ENCODE measurements at regions not wholly inside any gene's neighbourhood (a gene's known extent, or its start where the extent isn't known, plus 50 kb on each side); places are given as distances from the start of the nearest gene placed in this dataset.
A peak's percentile ranks its signal among the peaks of the same experiment; 100 is the strongest.

GRCh38 chr21:35366394-35367080 is 317.4 kb upstream of the RUNX1 start:
- peak; percentile 62 for DNase-seq (ENCODE audit: low spot score)

GRCh38 chr21:35363458-35363857 is 314.4 kb upstream of the RUNX1 start:
- no peak for DNase-seq (ENCODE audit: low spot score)

- no peak for DNase-seq (ENCODE audit: low spot score)
Measured at GRCh38 chr21:35361988-35362387, 312.9 kb upstream of the RUNX1 start.

GRCh38 chr21:35360870-35361570 is 311.9 kb upstream of the RUNX1 start:
- DNase-seq (ENCODE audit: low spot score): no peak

- DNase-seq (ENCODE audit: low spot score): no peak
Measured at GRCh38 chr21:35359076-35359475, 310.0 kb upstream of the RUNX1 start.

GRCh38 chr21:35358008-35358407 is 308.9 kb upstream of the RUNX1 start:
- DNase-seq (ENCODE audit: low spot score): no peak

GRCh38 chr21:35357041-35357780 is 308.1 kb upstream of the RUNX1 start:
- no peak for DNase-seq (ENCODE audit: low spot score)

GRCh38 chr21:35354078-35354477 is 305.0 kb upstream of the RUNX1 start:
- DNase-seq (ENCODE audit: low spot score): no peak

- DNase-seq (ENCODE audit: low spot score): no peak
Measured at GRCh38 chr21:35352793-35353192, 303.7 kb upstream of the RUNX1 start.

- peak; percentile 62 for DNase-seq (ENCODE audit: low spot score)
Measured at GRCh38 chr21:35352066-35352770, 303.1 kb upstream of the RUNX1 start.

- no peak for DNase-seq (ENCODE audit: low spot score)
Measured at GRCh38 chr21:35351434-35351833, 302.3 kb upstream of the RUNX1 start.

- DNase-seq (ENCODE audit: low spot score): no peak
Measured at GRCh38 chr21:35350965-35351364, 301.9 kb upstream of the RUNX1 start.

GRCh38 chr21:35349376-35350080 is 300.4 kb upstream of the RUNX1 start:
- DNase-seq (ENCODE audit: low spot score): peak; percentile 11

GRCh38 chr21:35348686-35349085 is 299.6 kb upstream of the RUNX1 start:
- no peak for DNase-seq (ENCODE audit: low spot score)

- DNase-seq (ENCODE audit: low spot score): no peak
Measured at GRCh38 chr21:35346697-35347096, 297.6 kb upstream of the RUNX1 start.

- no peak for DNase-seq (ENCODE audit: low spot score)
Measured at GRCh38 chr21:35345954-35346353, 296.9 kb upstream of the RUNX1 start.

- DNase-seq (ENCODE audit: low spot score): no peak
Measured at GRCh38 chr21:35344582-35344981, 295.5 kb upstream of the RUNX1 start.

GRCh38 chr21:35343046-35343819 is 294.1 kb upstream of the RUNX1 start:
- no peak for DNase-seq (ENCODE audit: low spot score)

GRCh38 chr21:35342440-35342839 is 293.3 kb upstream of the RUNX1 start:
- no peak for DNase-seq (ENCODE audit: low spot score)

GRCh38 chr21:35340273-35340672 is 291.2 kb upstream of the RUNX1 start:
- DNase-seq (ENCODE audit: low spot score): no peak
